B cell (primary cell): ENCODE measurements at regions not wholly inside any gene's neighbourhood (a gene's known extent, or its start where the extent isn't known, plus 50 kb on each side); places are given as distances from the start of the nearest gene placed in this dataset.

Experiments
- ATAC-seq: fragments of 200-7000 bp; cut with Tn5 transposase; one replicate; pipeline ENCODE4 v1.10.0; 2021; ENCODE audit warnings: low read depth, mild to moderate bottlenecking, moderate number of reproducible peaks, moderate library complexity
- CTCF ChIA-PET: fragments of 350-600 bp; sonication (Branson Sonifier 250); formaldehyde crosslinking; loops from one replicate; lab custom pipeline; 2021; ENCODE audit warnings: antibody characterized with exemption, inconsistent platforms; lab: Charles Lee
- POLR2A ChIA-PET: fragments of 350-600 bp; sonication (Branson Sonifier 250); formaldehyde crosslinking; loops from one replicate; lab custom pipeline; 2021; ENCODE audit warnings: antibody characterized with exemption; lab: Charles Lee
- DNase-seq: peaks from one replicate; pipeline ENCODE4 v3.0.0; 2013
- H2AFZ ChIP-seq: 2 replicates; pipeline ENCODE4 v1.6.1; 2012; ENCODE audit warnings: mild to moderate bottlenecking, low read depth, low read length; ENCODE audit not compliant: insufficient read depth, poor library complexity, severe bottlenecking
- H3K27ac ChIP-seq, 2 donors: 1 replicate in 1 of 2; 2 replicates in 1 of 2; pipeline ENCODE4 v1.5.1; 2012 to 2013; ENCODE audit warnings: low read length in 2 of 2, mild to moderate bottlenecking in 2 of 2, moderate library complexity in 1 of 2
- H3K27me3 ChIP-seq, 4 experiments: fragments of 200-600 bp in 1 of 4; sonication (generic) in 1 of 4; replicated peaks in 1 of 4; 1 replicate in 2 of 4; 2 replicates in 2 of 4; pipeline versions ENCODE4 v1.6.1 to v1.7.0; 2013 to 2016; ENCODE audit warnings: low read length in 3 of 4, mild to moderate bottlenecking in 2 of 4, mixed read lengths in 1 of 4, moderate library complexity in 1 of 4; ENCODE audit not compliant: insufficient read depth in 4 of 4, control insufficient read depth in 3 of 4; ENCODE audit errors: control extremely low read depth in 1 of 4
- H3K36me3 ChIP-seq, 2 experiments: replicated peaks in 1 of 2; 1 replicate in 1 of 2; 2 replicates in 1 of 2; pipeline versions ENCODE4 v1.6.1 to v1.7.1; 2013; ENCODE audit warnings: low read length in 1 of 2; ENCODE audit not compliant: insufficient read depth in 2 of 2, control insufficient read depth in 1 of 2; ENCODE audit errors: control extremely low read depth in 1 of 2, extremely low read depth in 1 of 2
- H3K4me1 ChIP-seq, 2 donors: fragments of 200-600 bp in 1 of 2; sonication (generic) in 1 of 2; 1 replicate in 1 of 2; 2 replicates in 1 of 2; pipeline versions ENCODE4 v1.5.1 to v1.6.1; 2013 to 2017; ENCODE audit warnings: low read length in 2 of 2; ENCODE audit not compliant: control insufficient read depth in 2 of 2, insufficient read depth in 2 of 2
- H3K4me2 ChIP-seq: replicated peaks from 2 replicates; pipeline ENCODE3; 2012; ENCODE audit warnings: mild to moderate bottlenecking, low read depth, low read length; ENCODE audit not compliant: poor library complexity, severe bottlenecking
- H3K4me3 ChIP-seq, 5 experiments: fragments of 200-600 bp in 1 of 5; sonication (generic) in 1 of 5; 1 replicate in 3 of 5; 2 replicates in 2 of 5; pipeline versions ENCODE4 v1.5.1 to v1.7.0; 2011 to 2016; ENCODE audit warnings: low read length in 4 of 5, mild to moderate bottlenecking in 4 of 5, low read depth in 2 of 5, control low read depth in 1 of 5, moderate library complexity in 1 of 5; ENCODE audit not compliant: insufficient read depth in 1 of 5; ENCODE audit errors: control extremely low read depth in 1 of 5, extremely low read depth in 1 of 5
- H3K79me2 ChIP-seq: fragments of 200-600 bp; sonication (generic); one replicate; pipeline ENCODE4 v1.6.0; 2016; ENCODE audit warnings: low read length; ENCODE audit not compliant: control insufficient read depth, insufficient read depth
- H3K9ac ChIP-seq: fragments of 200-600 bp; sonication (generic); 2 replicates; pipeline ENCODE4 v1.6.1; 2017; ENCODE audit warnings: mild to moderate bottlenecking, low read length, moderate library complexity
- H3K9me3 ChIP-seq, 3 donors: one replicate each; pipeline versions ENCODE4 v1.6.1 to v1.7.1; 2013; ENCODE audit warnings: low read length in 2 of 3; ENCODE audit not compliant: control insufficient read depth in 2 of 3, insufficient read depth in 1 of 3; ENCODE audit errors: control extremely low read depth in 1 of 3
- H4K20me1 ChIP-seq: 2 replicates; pipeline ENCODE4 v1.6.0; 2012; ENCODE audit warnings: mild to moderate bottlenecking, low read length; ENCODE audit not compliant: insufficient read depth, control insufficient read depth, poor library complexity, severe bottlenecking
- H3K27ac Mint-ChIP-seq: one replicate; pipeline ENCODE4 v1.8.0; 2021; ENCODE audit warnings: mixed read lengths
- H3K27me3 Mint-ChIP-seq: one replicate; pipeline ENCODE4 v1.8.0; 2021; ENCODE audit warnings: mixed read lengths
- H3K4me1 Mint-ChIP-seq: one replicate; pipeline ENCODE4 v1.8.0; 2021; ENCODE audit warnings: mixed read lengths
- H3K4me3 Mint-ChIP-seq: one replicate; pipeline ENCODE4 v1.8.0; 2021; ENCODE audit warnings: mixed read lengths
- H3K9me3 Mint-ChIP-seq: one replicate; pipeline ENCODE4 v1.8.0; 2022; ENCODE audit warnings: mixed read lengths; ENCODE audit not compliant: insufficient read depth
- CTCF ChIP-seq: fragments of 200-600 bp; IDR thresholded peaks from one replicate; pipeline ENCODE4 v1.8.0; 2022; ENCODE audit warnings: antibody characterized with exemption, mild to moderate bottlenecking
- EZH2 ChIP-seq: IDR thresholded peaks from 2 replicates; pipeline ENCODE4 v1.6.1; 2012; ENCODE audit warnings: borderline replicate concordance, low read depth, mild to moderate bottlenecking, moderate library complexity, low read length; ENCODE audit not compliant: insufficient read depth, poor library complexity, severe bottlenecking
- WGBS: methylation state at CpG from one replicate; pipeline ENCODE4 v1.1.5; 2013; ENCODE audit warnings: missing lambda C conversion rate; ENCODE audit not compliant: insufficient coverage; 5-methylcytosine and 5-hydroxymethylcytosine counted together
- intact Hi-C: fragments of 100-400 bp; cut with micrococcal nuclease; formaldehyde crosslinking; loops from one replicate; pipeline ENCODE4 v1.10.0; 2022

GRCh38 chr4:145301386-145302080, 121.1 kb upstream of the OTUD4 start:
- H3K4me3 Mint-ChIP-seq, result no peak overlapping the region
- no peak overlapping the region for H3K4me2 ChIP-seq
- 97% methylated on average over 4 of the region's 4 CpGs for WGBS
- TF ChIP-seq EZH2, result no peak
- TF ChIP-seq CTCF, result no peak
- no peaks in the 10 kb centered on the region for H3K36me3 ChIP-seq
- ATAC-seq (no peak), DNase-seq (no peak)
- H3K27ac ChIP-seq, result no peak overlapping the region
- no peak overlapping the region for H3K27ac Mint-ChIP-seq
- H3K4me1 ChIP-seq, result no peaks in the 10 kb centered on the region
- ChIA-PET POLR2A (no interaction called here), CTCF (no interaction called here)
- peaks cover 0 to 3% (median 2%) of the 10 kb centered on the region in 4 experiments for H3K27me3 ChIP-seq
- no peaks in the 10 kb centered on the region for H3K9me3 ChIP-seq
- H3K79me2 ChIP-seq, result no peaks in the 10 kb centered on the region
- H3K9ac ChIP-seq, result no peak overlapping the region
- H3K9me3 Mint-ChIP-seq, result no peaks in the 10 kb centered on the region
- H4K20me1 ChIP-seq, result no peaks in the 10 kb centered on the region
- no peaks in the 10 kb centered on the region for H3K4me1 Mint-ChIP-seq
- intact Hi-C loops, result no loop called here
- H2AFZ ChIP-seq, result no peak overlapping the region
- peaks cover 23% of the 10 kb centered on the region for H3K27me3 Mint-ChIP-seq
- H3K4me3 ChIP-seq, result no peak overlapping the region

- intact Hi-C loops, result no loop called here
- H3K27ac Mint-ChIP-seq, result no peak overlapping the region
- no peaks in the 10 kb centered on the region for H3K4me1 Mint-ChIP-seq
- Histone ChIP-seq H3K27ac (no peak overlapping the region), H3K9ac (no peak overlapping the region), H3K4me2 (no peak overlapping the region), H3K79me2 (no peaks in the 10 kb centered on the region), H3K9me3 (no peaks in the 10 kb centered on the region), H3K4me3 (no peak overlapping the region), H4K20me1 (no peaks in the 10 kb centered on the region), H2AFZ (no peak overlapping the region), H3K27me3 (peaks cover 0 to 3% (median 2%) of the 10 kb centered on the region in 4 experiments), H3K36me3 (no peaks in the 10 kb centered on the region), H3K4me1 (no peaks in the 10 kb centered on the region)
- POLR2A ChIA-PET, result no interaction called here
- DNase-seq (no peak), ATAC-seq (no peak)
- H3K9me3 Mint-ChIP-seq, result no peaks in the 10 kb centered on the region
- TF ChIP-seq EZH2 (no peak), CTCF (no peak)
- CTCF ChIA-PET, result no interaction called here
- H3K4me3 Mint-ChIP-seq, result no peak overlapping the region
- WGBS, result 0% methylated on average over 1 of the region's 5 CpGs
- H3K27me3 Mint-ChIP-seq, result peaks cover 33% of the 10 kb centered on the region
Observed at GRCh38 chr4:145299380-145300076, 119.1 kb upstream of the OTUD4 start.
